ENCODE measurements at regions not wholly inside any gene's neighbourhood (a gene's known extent, or its start where the extent isn't known, plus 50 kb on each side); places are given as distances from the start of the nearest gene placed in this dataset.

GRCh38 chr17:79518585-79519523 lies 92.0 kb downstream of the RBFOX3 start:
- ChIA-PET CTCF (no interaction called here), POLR2A (interaction anchor here (1.0 kb wide), 1 partner anchor 1437 kb away, joined by 3 read pairs; no protein-coding TSS in a partner anchor)
- TF ChIP-seq CTCF (IDR thresholded peaks at IDR 0.05) = no peak
- H3K36me3 Mint-ChIP-seq (ENCODE audit: low read depth) = no peaks in the 10 kb centered on the region
- H3K4me3 Mint-ChIP-seq = no peak overlapping the region
- H3K9me3 Mint-ChIP-seq = no peaks in the 10 kb centered on the region
- H3K27me3 Mint-ChIP-seq = peaks cover 16% of the 10 kb centered on the region
- intact Hi-C loops (cut with micrococcal nuclease) = no loop called here
- ATAC-seq = no peak
- H3K4me1 Mint-ChIP-seq (ENCODE audit: low read depth) = no peaks in the 10 kb centered on the region
- H3K27ac Mint-ChIP-seq = no peak overlapping the region
- no peak for DNase-seq

GRCh38 chr17:79517827-79518584 lies 92.8 kb downstream of the RBFOX3 start:
- Mint-ChIP-seq H3K27me3 (peaks cover 16% of the 10 kb centered on the region), H3K4me1 (ENCODE audit: low read depth) (no peaks in the 10 kb centered on the region), H3K36me3 (ENCODE audit: low read depth) (no peaks in the 10 kb centered on the region), H3K4me3 (no peak overlapping the region), H3K9me3 (no peaks in the 10 kb centered on the region), H3K27ac (no peak overlapping the region)
- ChIA-PET POLR2A (interaction anchor here (1.0 kb wide), 1 partner anchor 1438 kb away, joined by 3 read pairs; no protein-coding TSS in a partner anchor), CTCF (no interaction called here)
- DNase-seq = no peak
- TF ChIP-seq CTCF (IDR thresholded peaks at IDR 0.05) = no peak
- ATAC-seq = no peak
- intact Hi-C loops (cut with micrococcal nuclease) = no loop called here

- Mint-ChIP-seq H3K27me3 (peaks cover 16% of the 10 kb centered on the region), H3K9me3 (peaks cover 2% of the 10 kb centered on the region), H3K27ac (no peak overlapping the region), H3K36me3 (ENCODE audit: low read depth) (no peaks in the 10 kb centered on the region), H3K4me1 (ENCODE audit: low read depth) (no peaks in the 10 kb centered on the region), H3K4me3 (no peak overlapping the region)
- CTCF ChIA-PET = no interaction called here
- intact Hi-C loops (cut with micrococcal nuclease) = no loop called here
- POLR2A ChIA-PET = no interaction called here
- TF ChIP-seq CTCF (IDR thresholded peaks at IDR 0.05) = no peak
- DNase-seq = no peak
- ATAC-seq = no peak
Measured at GRCh38 chr17:79515646-79516571, 94.9 kb downstream of the RBFOX3 start.

GRCh38 chr17:79515110-79515509 lies 95.7 kb downstream of the RBFOX3 start:
- no peak for ATAC-seq
- no peak overlapping the region for H3K27ac Mint-ChIP-seq
- H3K9me3 Mint-ChIP-seq = peaks cover 2% of the 10 kb centered on the region
- no peak for TF ChIP-seq CTCF (IDR thresholded peaks at IDR 0.05)
- no peaks in the 10 kb centered on the region for H3K36me3 Mint-ChIP-seq (ENCODE audit: low read depth)
- ChIA-PET POLR2A (no interaction called here), CTCF (no interaction called here)
- peaks cover 16% of the 10 kb centered on the region for H3K27me3 Mint-ChIP-seq
- no peak for DNase-seq
- H3K4me3 Mint-ChIP-seq = no peak overlapping the region
- H3K4me1 Mint-ChIP-seq (ENCODE audit: low read depth) = no peaks in the 10 kb centered on the region
- intact Hi-C loops (cut with micrococcal nuclease) = no loop called here
